T-cell (primary cell): ENCODE measurements at regions not wholly inside any gene's neighbourhood (a gene's known extent, or its start where the extent isn't known, plus 50 kb on each side); places are given as distances from the start of the nearest gene placed in this dataset.

ENCODE experiments used
- ATAC-seq, 4 experiments: fragments of 200-7000 bp in 3 of 4; fragments of 150-1000 bp in 1 of 4; cut with Tn5 transposase; replicated peaks in 1 of 4; 1 replicate in 3 of 4; 2 replicates in 1 of 4; pipeline ENCODE4 v1.10.0; 2021; ENCODE audit warnings: moderate library complexity in 3 of 4, mild to moderate bottlenecking in 2 of 4, moderate number of reproducible peaks in 1 of 4
- CTCF ChIA-PET, 2 donors: fragments of 300-600 bp; sonication (Branson Sonifier 250); formaldehyde crosslinking; loops; one replicate each; lab custom pipeline; 2022; ENCODE audit warnings: antibody characterized with exemption in 2 of 2; lab: Charles Lee
- POLR2A ChIA-PET, 2 donors: fragments of 300-600 bp; sonication (Branson Sonifier 250); formaldehyde crosslinking; loops; one replicate each; lab custom pipeline; 2022; ENCODE audit warnings: antibody characterized with exemption in 2 of 2; lab: Charles Lee
- DNase-seq, 35 experiments: peaks; one replicate each; pipeline versions ENCODE4 v3.0.0 to v3.0.0-alpha.2; 2013 to 2023
- H3K27ac ChIP-seq: one replicate; pipeline ENCODE4 v1.5.1; 2013; ENCODE audit warnings: low read length
- H3K27me3 ChIP-seq, 2 experiments: replicated peaks in 1 of 2; 1 replicate in 1 of 2; 2 replicates in 1 of 2; pipeline versions ENCODE4 v1.6.1 to v1.7.0; 2013; ENCODE audit warnings: low read length in 1 of 2, mixed read lengths in 1 of 2; ENCODE audit not compliant: control insufficient read depth in 2 of 2, insufficient read depth in 2 of 2; ENCODE audit errors: extremely low read depth in 1 of 2
- H3K36me3 ChIP-seq, 2 donors: 1 replicate in 1 of 2; 2 replicates in 1 of 2; pipeline versions ENCODE4 v1.6.1 to v1.7.0; 2013; ENCODE audit warnings: low read length in 1 of 2; ENCODE audit not compliant: control insufficient read depth in 2 of 2, insufficient read depth in 1 of 2; ENCODE audit errors: extremely low read depth in 1 of 2
- H3K4me1 ChIP-seq, 2 experiments: 1 replicate in 1 of 2; 2 replicates in 1 of 2; pipeline versions ENCODE4 v1.6.1 to v1.7.0; 2013; ENCODE audit warnings: low read length in 2 of 2, mixed read lengths in 1 of 2; ENCODE audit not compliant: insufficient read depth in 2 of 2, control insufficient read depth in 1 of 2; ENCODE audit errors: extremely low read depth in 1 of 2
- H3K4me3 ChIP-seq, 2 donors: 1 replicate in 1 of 2; 2 replicates in 1 of 2; pipeline versions ENCODE4 v1.5.1 to v1.7.0; 2013; ENCODE audit warnings: mild to moderate bottlenecking in 2 of 2, low read length in 1 of 2, moderate library complexity in 1 of 2; ENCODE audit not compliant: control insufficient read depth in 1 of 2; ENCODE audit errors: extremely low read depth in 1 of 2
- H3K9me3 ChIP-seq: 2 replicates; pipeline ENCODE4 v1.7.0; 2013
- H3K27ac Mint-ChIP-seq, 2 donors: one replicate each; pipeline ENCODE4 v1.8.0; 2020 to 2021; ENCODE audit warnings: mild to moderate bottlenecking in 2 of 2, mixed read lengths in 2 of 2
- H3K27me3 Mint-ChIP-seq, 2 donors: one replicate each; pipeline ENCODE4 v1.8.0; 2021 to 2022; ENCODE audit warnings: mixed read lengths in 2 of 2
- H3K36me3 Mint-ChIP-seq: one replicate; pipeline ENCODE4 v1.8.0; 2021; ENCODE audit warnings: mixed read lengths
- H3K4me1 Mint-ChIP-seq, 3 donors: one replicate each; pipeline ENCODE4 v1.8.0; 2020 to 2022; ENCODE audit warnings: mixed read lengths in 3 of 3, mild to moderate bottlenecking in 1 of 3
- H3K4me3 Mint-ChIP-seq, 3 donors: one replicate each; pipeline ENCODE4 v1.8.0; 2020 to 2022; ENCODE audit warnings: mild to moderate bottlenecking in 3 of 3, mixed read lengths in 3 of 3, moderate library complexity in 3 of 3
- H3K9me3 Mint-ChIP-seq, 3 donors: one replicate each; pipeline ENCODE4 v1.8.0; 2020 to 2022; ENCODE audit warnings: mixed read lengths in 3 of 3
- WGBS: methylation state at CpG from one replicate; pipeline ENCODE4 v1.1.5; 2013; ENCODE audit warnings: missing lambda C conversion rate; ENCODE audit not compliant: insufficient coverage; 5-methylcytosine and 5-hydroxymethylcytosine counted together

DNA sequence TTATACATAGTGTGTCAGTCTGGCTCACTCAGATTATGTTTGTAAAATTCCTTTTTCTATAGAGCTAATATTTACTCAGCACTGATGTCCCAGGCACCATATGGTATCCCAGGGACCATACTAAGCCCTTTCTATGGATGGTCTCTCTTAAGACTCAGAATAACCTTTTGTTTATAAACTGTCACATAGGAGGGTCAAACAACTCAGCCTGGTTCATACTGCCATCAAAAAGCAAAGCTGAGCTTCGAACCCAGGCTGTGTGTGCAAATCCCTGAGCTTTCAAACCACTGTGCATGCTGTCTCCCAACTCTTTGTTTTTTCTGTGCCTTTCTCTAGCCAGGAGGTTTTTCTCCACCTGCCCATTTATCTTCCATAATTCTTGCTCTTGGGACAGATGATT, 135.6 kb upstream of the ARHGAP5 start:
- CTCF ChIA-PET, result interaction anchor here in 1 of 2 donors (1.6 kb wide), 1 partner anchor 14 kb away, joined by 6 read pairs; no protein-coding TSS in a partner anchor
- H3K4me1 Mint-ChIP-seq, result peaks cover 11 to 38% (median 38%) of the 10 kb centered on the region in 3 donors
- no peak for DNase-seq
- H3K36me3 Mint-ChIP-seq, result no peaks in the 10 kb centered on the region
- no peaks in the 10 kb centered on the region for H3K36me3 ChIP-seq
- H3K27me3 Mint-ChIP-seq, result no peaks in the 10 kb centered on the region
- POLR2A ChIA-PET, result no interaction called here
- peaks cover 6 to 28% of the 10 kb centered on the region in 2 experiments for H3K4me1 ChIP-seq
- H3K4me3 ChIP-seq, result no peak overlapping the region
- no peaks in the 10 kb centered on the region for H3K27me3 ChIP-seq
- no peak overlapping the region for H3K4me3 Mint-ChIP-seq
- H3K9me3 Mint-ChIP-seq, result no peaks in the 10 kb centered on the region
- ATAC-seq, result no peak
- no peak overlapping the region for H3K27ac Mint-ChIP-seq
- H3K27ac ChIP-seq, result no peak overlapping the region
- no peaks in the 10 kb centered on the region for H3K9me3 ChIP-seq
- 60% methylated on average over 1 of the region's 1 CpG for WGBS

GRCh38 chr14:31942166-31942841, 134.8 kb upstream of the ARHGAP5 start:
- no peak for ATAC-seq
- no peak overlapping the region for H3K4me3 Mint-ChIP-seq
- no peaks in the 10 kb centered on the region for H3K27me3 ChIP-seq
- ChIA-PET POLR2A (no interaction called here), CTCF (interaction anchor here in 1 of 2 donors (0.6 to 1.1 kb wide), 2 partner anchors 8 to 159 kb away, joined by 3 read pairs; no protein-coding TSS in a partner anchor)
- H3K36me3 ChIP-seq, result no peaks in the 10 kb centered on the region
- H3K27me3 Mint-ChIP-seq, result no peaks in the 10 kb centered on the region
- H3K4me3 ChIP-seq, result no peak overlapping the region
- no peaks in the 10 kb centered on the region for H3K36me3 Mint-ChIP-seq
- DNase-seq, result no peak
- 79% methylated on average over 4 of the region's 9 CpGs for WGBS
- no peaks in the 10 kb centered on the region for H3K9me3 Mint-ChIP-seq
- H3K4me1 Mint-ChIP-seq, result peaks cover 11 to 45% (median 41%) of the 10 kb centered on the region in 3 donors
- H3K9me3 ChIP-seq, result no peaks in the 10 kb centered on the region
- H3K27ac Mint-ChIP-seq, result no peak overlapping the region
- peaks cover 6 to 28% of the 10 kb centered on the region in 2 experiments for H3K4me1 ChIP-seq
- H3K27ac ChIP-seq, result no peak overlapping the region

- H3K27me3 Mint-ChIP-seq, result no peaks in the 10 kb centered on the region
- WGBS, result 83% methylated on average over 3 of the region's 5 CpGs
- H3K36me3 Mint-ChIP-seq, result no peaks in the 10 kb centered on the region
- H3K4me3 ChIP-seq, result no peak overlapping the region
- peak overlapping the region in 1 of 2 donors; percentile 61 for H3K27ac Mint-ChIP-seq
- H3K9me3 ChIP-seq, result no peaks in the 10 kb centered on the region
- DNase-seq (no peak), ATAC-seq (no peak)
- H3K4me1 ChIP-seq, result peaks cover 6 to 25% of the 10 kb centered on the region in 2 experiments
- no peaks in the 10 kb centered on the region for H3K27me3 ChIP-seq
- POLR2A ChIA-PET, result no interaction called here
- no peaks in the 10 kb centered on the region for H3K9me3 Mint-ChIP-seq
- peaks cover 11 to 45% (median 38%) of the 10 kb centered on the region in 3 donors for H3K4me1 Mint-ChIP-seq
- H3K4me3 Mint-ChIP-seq, result no peak overlapping the region
- no peak overlapping the region for H3K27ac ChIP-seq
- CTCF ChIA-PET, result interaction anchor here in 1 of 2 donors (1.1 kb wide), 1 partner anchor 9 kb away, joined by 3 read pairs; no protein-coding TSS in a partner anchor
- no peaks in the 10 kb centered on the region for H3K36me3 ChIP-seq
Measured at GRCh38 chr14:31943217-31943799, 133.8 kb upstream of the ARHGAP5 start.

GRCh38 chr14:31943861-31944255, 133.2 kb upstream of the ARHGAP5 start:
- WGBS, result 96% methylated on average over 8 of the region's 12 CpGs
- Histone ChIP-seq H3K4me3 (no peak overlapping the region), H3K27ac (peak overlapping the region; percentile 62), H3K36me3 (no peaks in the 10 kb centered on the region), H3K9me3 (no peaks in the 10 kb centered on the region), H3K27me3 (no peaks in the 10 kb centered on the region), H3K4me1 (peaks cover 6 to 25% of the 10 kb centered on the region in 2 experiments)
- DNase-seq (no peak), ATAC-seq (no peak)
- H3K4me3 Mint-ChIP-seq, result no peak overlapping the region
- H3K4me1 Mint-ChIP-seq, result peaks cover 11 to 46% (median 36%) of the 10 kb centered on the region in 3 donors
- H3K27me3 Mint-ChIP-seq, result no peaks in the 10 kb centered on the region
- peak overlapping the region; percentile 84 to 89 for H3K27ac Mint-ChIP-seq
- ChIA-PET POLR2A (no interaction called here), CTCF (interaction anchor here in 1 of 2 donors (1.1 kb wide), 1 partner anchor 9 kb away, joined by 3 read pairs; no protein-coding TSS in a partner anchor)
- no peaks in the 10 kb centered on the region for H3K9me3 Mint-ChIP-seq
- no peaks in the 10 kb centered on the region for H3K36me3 Mint-ChIP-seq

- WGBS, result 59% methylated on average over 6 of the region's 13 CpGs
- Mint-ChIP-seq H3K27ac (peak overlapping the region; percentile 84 to 89), H3K27me3 (no peaks in the 10 kb centered on the region), H3K9me3 (no peaks in the 10 kb centered on the region), H3K36me3 (no peaks in the 10 kb centered on the region), H3K4me3 (peak overlapping the region; percentile 30 to 34 (median 32)), H3K4me1 (peaks cover 11 to 47% (median 36%) of the 10 kb centered on the region in 3 donors)
- H3K4me3 ChIP-seq, result no peak overlapping the region
- H3K27ac ChIP-seq, result peak overlapping the region; percentile 62
- no peaks in the 10 kb centered on the region for H3K36me3 ChIP-seq
- DNase-seq (peak in 8 of 35 experiments; percentile 0 to 21 (median 8)), ATAC-seq (peak; percentile 24 to 58 (median 48))
- POLR2A ChIA-PET, result no interaction called here
- H3K4me1 ChIP-seq, result peaks cover 6 to 25% of the 10 kb centered on the region in 2 experiments
- no peaks in the 10 kb centered on the region for H3K27me3 ChIP-seq
- H3K9me3 ChIP-seq, result no peaks in the 10 kb centered on the region
- CTCF ChIA-PET, result no interaction called here
Measured at GRCh38 chr14:31944256-31945073, 132.6 kb upstream of the ARHGAP5 start.

DNA sequence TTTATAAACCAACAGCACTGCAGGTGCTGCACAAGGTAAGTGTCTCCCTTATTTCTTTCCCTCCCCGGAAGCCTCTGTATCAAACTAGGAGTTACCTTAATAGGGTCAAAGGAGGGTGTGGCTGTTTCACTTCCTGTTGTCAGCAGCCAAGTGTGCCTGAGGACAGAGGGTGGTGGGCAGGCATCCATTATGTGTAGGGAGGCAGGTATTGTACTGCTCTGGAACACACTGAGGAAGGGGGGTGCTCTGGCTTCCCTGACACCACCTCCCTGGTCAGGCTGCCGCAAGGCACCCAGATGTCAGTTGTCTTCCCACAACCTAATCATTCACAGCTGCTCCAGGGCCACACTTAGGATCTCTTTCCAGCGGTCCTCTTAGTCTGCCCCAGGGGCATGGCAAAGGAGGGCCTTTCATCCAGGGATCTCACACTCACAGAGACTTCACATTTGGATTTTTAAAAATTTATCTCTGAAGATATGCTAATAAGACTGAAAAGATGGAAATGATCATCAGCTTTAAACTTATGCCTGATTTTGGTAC, 132.0 kb upstream of the ARHGAP5 start:
- Histone ChIP-seq H3K27me3 (no peaks in the 10 kb centered on the region), H3K27ac (peak overlapping the region; percentile 62), H3K36me3 (no peaks in the 10 kb centered on the region), H3K4me3 (no peak overlapping the region), H3K9me3 (no peaks in the 10 kb centered on the region), H3K4me1 (peaks cover 6 to 25% of the 10 kb centered on the region in 2 experiments)
- peaks cover 11 to 47% (median 36%) of the 10 kb centered on the region in 3 donors for H3K4me1 Mint-ChIP-seq
- H3K27me3 Mint-ChIP-seq, result peaks cover 0 to 5% of the 10 kb centered on the region in 2 donors
- no peaks in the 10 kb centered on the region for H3K36me3 Mint-ChIP-seq
- ChIA-PET CTCF (interaction anchor here in 1 of 2 donors (1.0 kb wide), 1 partner anchor 307 kb away, joined by 3 read pairs; no protein-coding TSS in a partner anchor), POLR2A (no interaction called here)
- DNase-seq, result peak in 26 of 35 experiments; percentile 9 to 58 (median 32)
- H3K27ac Mint-ChIP-seq, result peak overlapping the region; percentile 84 to 89
- WGBS, result no CpG with 5 or more reads among the region's 3 CpGs
- peak; percentile 47 to 89 (median 84) for ATAC-seq
- H3K9me3 Mint-ChIP-seq, result no peaks in the 10 kb centered on the region
- H3K4me3 Mint-ChIP-seq, result peak overlapping the region; percentile 30 to 34 (median 32)
